Spleen (tissue), 7 donors: ENCODE measurements at regions not wholly inside any gene's neighbourhood (a gene's known extent, or its start where the extent isn't known, plus 50 kb on each side); places are given as distances from the start of the nearest gene placed in this dataset.

ENCODE experiments used
- POLR2A ChIP-seq, 3 donors: fragments of 450-650 bp; IDR thresholded peaks; one replicate each; pipeline ENCODE4 v1.5.1; 2017; ENCODE audit warnings: antibody characterized with exemption in 3 of 3, mild to moderate bottlenecking in 1 of 3
- TF ChIP-seq, protein P1 (sequence below), 11 experiments: fragments of 200-600 bp in 7 of 11; fragments of 450-650 bp in 4 of 11; sonication (generic) in 4 of 11; IDR thresholded peaks in 8 of 11; conservative IDR thresholded peaks in 3 of 11; 1 replicate in 7 of 11; 2 replicates in 4 of 11; pipeline versions ENCODE4 v1.4.0 to v1.8.0; 2016 to 2021; ENCODE audit warnings: antibody characterized with exemption in 11 of 11, inconsistent platforms in 4 of 11, mild to moderate bottlenecking in 1 of 11
- donor health status: DM: no; HTN: no; CAD: no; lungs with moderate emphysema.
- donor health status: DM: no; HTN: no; CAD: no.
- donor health status: DM: no; HTN: no; CAD: no.

DNA sequence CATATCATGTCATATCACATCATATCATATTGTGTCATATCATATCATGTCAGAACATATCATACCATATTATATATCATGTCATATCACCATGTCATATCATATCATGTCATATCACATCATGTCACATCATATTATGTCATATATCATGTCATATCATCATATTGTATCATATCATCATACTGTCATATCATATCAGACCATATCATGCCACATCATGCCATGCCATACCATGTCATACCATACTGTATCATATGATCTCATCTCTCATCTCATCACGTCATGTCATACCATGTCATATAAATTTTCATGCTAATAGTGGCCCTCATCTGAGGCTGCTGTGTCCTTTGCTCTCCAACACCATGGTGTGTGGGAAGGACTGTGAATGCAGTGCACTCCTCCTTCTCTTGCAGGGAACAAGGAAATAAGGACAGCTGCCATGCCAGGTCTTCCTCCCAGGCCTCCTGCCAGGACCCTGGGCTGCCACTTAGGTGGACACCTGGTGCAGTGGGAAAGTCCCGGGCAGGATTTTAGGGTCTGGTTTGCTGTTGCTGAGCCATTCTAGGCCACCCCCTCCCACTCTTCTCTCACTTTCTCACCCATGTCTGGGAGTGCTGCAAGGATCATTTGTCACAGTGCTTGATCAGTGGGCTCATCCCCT lies 72.4 kb upstream of the TRPM1 start:
- TF ChIP-seq, protein P1, sequence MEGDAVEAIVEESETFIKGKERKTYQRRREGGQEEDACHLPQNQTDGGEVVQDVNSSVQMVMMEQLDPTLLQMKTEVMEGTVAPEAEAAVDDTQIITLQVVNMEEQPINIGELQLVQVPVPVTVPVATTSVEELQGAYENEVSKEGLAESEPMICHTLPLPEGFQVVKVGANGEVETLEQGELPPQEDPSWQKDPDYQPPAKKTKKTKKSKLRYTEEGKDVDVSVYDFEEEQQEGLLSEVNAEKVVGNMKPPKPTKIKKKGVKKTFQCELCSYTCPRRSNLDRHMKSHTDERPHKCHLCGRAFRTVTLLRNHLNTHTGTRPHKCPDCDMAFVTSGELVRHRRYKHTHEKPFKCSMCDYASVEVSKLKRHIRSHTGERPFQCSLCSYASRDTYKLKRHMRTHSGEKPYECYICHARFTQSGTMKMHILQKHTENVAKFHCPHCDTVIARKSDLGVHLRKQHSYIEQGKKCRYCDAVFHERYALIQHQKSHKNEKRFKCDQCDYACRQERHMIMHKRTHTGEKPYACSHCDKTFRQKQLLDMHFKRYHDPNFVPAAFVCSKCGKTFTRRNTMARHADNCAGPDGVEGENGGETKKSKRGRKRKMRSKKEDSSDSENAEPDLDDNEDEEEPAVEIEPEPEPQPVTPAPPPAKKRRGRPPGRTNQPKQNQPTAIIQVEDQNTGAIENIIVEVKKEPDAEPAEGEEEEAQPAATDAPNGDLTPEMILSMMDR (IDR thresholded peaks at IDR 0.05 in 8 of 11, conservative IDR thresholded peaks at IDR 0.05 in 3 of 11): no peak
- no peak for TF ChIP-seq POLR2A (IDR thresholded peaks at IDR 0.05)
